HG03457 (cell line): ENCODE measurements at regions not wholly inside any gene's neighbourhood (a gene's known extent, or its start where the extent isn't known, plus 50 kb on each side); places are given as distances from the start of the nearest gene placed in this dataset.
A peak's percentile ranks its signal among the peaks of the same experiment; 100 is the strongest.

Experiments
- ATAC-seq: cut with Tn5 transposase; IDR thresholded peaks from one replicate; pipeline ENCODE4 v1.9.1; 2021; ENCODE audit warnings: moderate number of reproducible peaks; ENCODE audit not compliant: unreplicated experiment

- ATAC-seq, result no peak
These were observed 2122.2 kb downstream of the MAT2B start for GRCh38 chr5:165627548-165628170.

- ATAC-seq, result peak; percentile 93
These were observed 2124.9 kb downstream of the MAT2B start for GRCh38 chr5:165630261-165630778.

- no peak for ATAC-seq
These were observed 2125.8 kb downstream of the MAT2B start for GRCh38 chr5:165631235-165631634.

- ATAC-seq, result no peak
These were observed 2136.9 kb downstream of the MAT2B start for GRCh38 chr5:165642366-165642765.

GRCh38 chr5:165665735-165666400 lies 2160.4 kb downstream of the MAT2B start:
- no peak for ATAC-seq

GRCh38 chr5:165673499-165673898 lies 2168.1 kb downstream of the MAT2B start:
- ATAC-seq, result no peak

GRCh38 chr5:165695796-165696195 lies 2190.4 kb downstream of the MAT2B start:
- no peak for ATAC-seq

GRCh38 chr5:165705960-165706359 lies 2200.5 kb downstream of the MAT2B start:
- no peak for ATAC-seq

- ATAC-seq, result no peak
These were observed 2206.6 kb downstream of the MAT2B start for GRCh38 chr5:165712011-165712410.

- no peak for ATAC-seq
These were observed 2209.2 kb downstream of the MAT2B start for GRCh38 chr5:165714598-165714997.

- no peak for ATAC-seq
These were observed 2215.5 kb downstream of the MAT2B start for GRCh38 chr5:165720901-165721300.

GRCh38 chr5:165722401-165722800 lies 2217.0 kb downstream of the MAT2B start:
- ATAC-seq, result no peak

GRCh38 chr5:165723931-165724330 lies 2218.5 kb downstream of the MAT2B start:
- ATAC-seq, result no peak

- no peak for ATAC-seq
These were observed 2223.0 kb downstream of the MAT2B start for GRCh38 chr5:165728425-165728824.

GRCh38 chr5:165735388-165735787 lies 2230.0 kb downstream of the MAT2B start:
- ATAC-seq, result no peak

- ATAC-seq, result no peak
These were observed 2233.8 kb downstream of the MAT2B start for GRCh38 chr5:165739079-165739741.

GRCh38 chr5:165757791-165758190 lies 2252.4 kb downstream of the MAT2B start:
- ATAC-seq, result no peak

GRCh38 chr5:165775111-165775510 lies 2269.7 kb downstream of the MAT2B start:
- ATAC-seq, result no peak

GRCh38 chr5:165779505-165779904 lies 2274.1 kb downstream of the MAT2B start:
- ATAC-seq, result no peak

- no peak for ATAC-seq
These were observed 2275.5 kb downstream of the MAT2B start for GRCh38 chr5:165780901-165781300.

GRCh38 chr5:165781738-165782137 lies 2276.3 kb downstream of the MAT2B start:
- no peak for ATAC-seq

- ATAC-seq, result no peak
These were observed 2277.6 kb downstream of the MAT2B start for GRCh38 chr5:165783024-165783423.
